Astrocyte of the hippocampus (primary cell): ENCODE measurements at regions not wholly inside any gene's neighbourhood (a gene's known extent, or its start where the extent isn't known, plus 50 kb on each side); places are given as distances from the start of the nearest gene placed in this dataset.
A peak's percentile ranks its signal among the peaks of the same experiment; 100 is the strongest.
"Not testable (repeated sequence)": the region's sequence is repeated elsewhere in the genome, so short reads cannot be mapped to it uniquely, and the experiment has no call there.

Experiments used
- DNase-seq: peaks from one replicate; pipeline ENCODE4 v3.0.0; 2011; ENCODE audit warnings: low read depth, low spot score

- DNase-seq = no peak
Measured at GRCh38 chr4:160347197-160347596, 1244.3 kb downstream of the RAPGEF2 start.

GRCh38 chr4:160350944-160351343 lies 1248.1 kb downstream of the RAPGEF2 start:
- DNase-seq = peak; percentile 65

GRCh38 chr4:160352637-160353036 lies 1249.8 kb downstream of the RAPGEF2 start:
- no peak for DNase-seq

- DNase-seq = peak; percentile 51
Measured at GRCh38 chr4:160353548-160353947, 1250.7 kb downstream of the RAPGEF2 start.

- no peak for DNase-seq
Measured at GRCh38 chr4:160362478-160362877, 1259.6 kb downstream of the RAPGEF2 start.

- no peak for DNase-seq
Measured at GRCh38 chr4:160364217-160364616, 1261.3 kb downstream of the RAPGEF2 start.

GRCh38 chr4:160364665-160365064 lies 1261.8 kb downstream of the RAPGEF2 start:
- not testable (repeated sequence) for DNase-seq

GRCh38 chr4:160365383-160365782 lies 1262.5 kb downstream of the RAPGEF2 start:
- DNase-seq = not testable (repeated sequence)

- DNase-seq = peak; percentile 45
Measured at GRCh38 chr4:160370046-160370445, 1267.2 kb downstream of the RAPGEF2 start.

GRCh38 chr4:160371446-160371845 lies 1268.6 kb downstream of the RAPGEF2 start:
- DNase-seq = no peak

GRCh38 chr4:160372390-160372789 lies 1269.5 kb downstream of the RAPGEF2 start:
- DNase-seq = no peak

- DNase-seq = no peak
Measured at GRCh38 chr4:160373911-160374310, 1271.0 kb downstream of the RAPGEF2 start.

GRCh38 chr4:160375772-160376452 lies 1273.0 kb downstream of the RAPGEF2 start:
- DNase-seq = peak; percentile 4

- no peak for DNase-seq
Measured at GRCh38 chr4:160386846-160387245, 1284.0 kb downstream of the RAPGEF2 start.

GRCh38 chr4:160399826-160400225 lies 1296.9 kb downstream of the RAPGEF2 start:
- no peak for DNase-seq

- DNase-seq = no peak
Measured at GRCh38 chr4:160403081-160403480, 1300.2 kb downstream of the RAPGEF2 start.

- DNase-seq = no peak
Measured at GRCh38 chr4:160406263-160406825, 1303.5 kb downstream of the RAPGEF2 start.

- DNase-seq = no peak
Measured at GRCh38 chr4:160414496-160414895, 1311.6 kb downstream of the RAPGEF2 start.

- no peak for DNase-seq
Measured at GRCh38 chr4:160423879-160424451, 1321.1 kb downstream of the RAPGEF2 start.

- DNase-seq = no peak
Measured at GRCh38 chr4:160426233-160426632, 1323.4 kb downstream of the RAPGEF2 start.

GRCh38 chr4:160450876-160451275 lies 1348.0 kb downstream of the RAPGEF2 start:
- DNase-seq = no peak

GRCh38 chr4:160481696-160482690 lies 1379.1 kb downstream of the RAPGEF2 start:
- DNase-seq = not testable (repeated sequence)
